HCT116 (cell line): ENCODE measurements at regions not wholly inside any gene's neighbourhood (a gene's known extent, or its start where the extent isn't known, plus 50 kb on each side); places are given as distances from the start of the nearest gene placed in this dataset.

ENCODE experiments used
- ATAC-seq: fragments of 200-7000 bp; cut with Tn5 transposase; 2 replicates; pipeline ENCODE4 v1.9.1; 2020; ENCODE audit warnings: mild to moderate bottlenecking, moderate library complexity
- BruUV-seq: library from RNA; stranded (reverse); fragments of 400-500 nt; replicated peaks from 2 replicates; lab custom pipeline; 2021; lab: Mats Ljungman, UMichigan
- CTCF ChIA-PET: fragments of 300-600 bp; sonication (Branson Sonifier 250); formaldehyde crosslinking; loops from one replicate; lab custom pipeline; 2021; ENCODE audit warnings: antibody characterized with exemption; lab: Charles Lee
- POLR2A ChIA-PET: fragments of 300-600, 350-600 bp; sonication (Branson Sonifier 250); formaldehyde crosslinking; loops from one replicate; lab custom pipeline; 2021; ENCODE audit warnings: antibody characterized with exemption; lab: Charles Lee
- RAD21 ChIA-PET, 2 experiments: fragments of 300-600 bp; sonication (Branson Sonifier 250); formaldehyde crosslinking; loops; one replicate each; lab custom pipeline; 2023; ENCODE audit warnings: low total read pairs in 2 of 2; ENCODE audit not compliant: uncharacterized antibody in 2 of 2, unreplicated experiment in 2 of 2, low non-redundant PET in 1 of 2; lab: Charles Lee
- DNase-seq: peaks from one replicate; pipeline ENCODE4 v3.0.0-alpha.2; 2010; ENCODE audit warnings: low read depth, low spot score
- H2AFZ ChIP-seq: fragments of 200-600 bp; shearing (Covaris generic), sonication (generic); 2 replicates; pipeline ENCODE4 v1.6.1; 2017; ENCODE audit warnings: low read depth, mixed run types, mixed read lengths, antibody characterized with exemption, low read length; ENCODE audit not compliant: poor library complexity, severe bottlenecking
- H3K27ac ChIP-seq: 2 replicates; pipeline ENCODE4 v1.5.1; 2012; ENCODE audit warnings: low read depth, low read length
- H3K27me3 ChIP-seq: fragments of 200-600 bp; sonication (generic); 2 replicates; pipeline ENCODE4 v1.6.1; 2016; ENCODE audit warnings: mixed run types, low read length, mixed read lengths; ENCODE audit not compliant: insufficient read depth
- H3K36me3 ChIP-seq, 2 experiments: fragments of 200-500 bp in 1 of 2; fragments of 200-600 bp in 1 of 2; sonication (Bioruptor generic) in 1 of 2; sonication (generic) in 1 of 2; 2 replicates each; pipeline versions ENCODE4 v1.5.1 to v1.6.1; 2014 to 2016; ENCODE audit warnings: low read length in 2 of 2, inconsistent platforms in 1 of 2, mixed read lengths in 1 of 2, mixed run types in 1 of 2; ENCODE audit not compliant: insufficient read depth in 2 of 2, control insufficient read depth in 1 of 2
- H3K4me1 ChIP-seq, 2 experiments: fragments of 200-600 bp in 1 of 2; sonication (generic) in 1 of 2; 2 replicates each; pipeline versions ENCODE4 v1.5.1 to v1.6.1; 2012 to 2017; ENCODE audit warnings: low read length in 2 of 2, inconsistent platforms in 1 of 2, mild to moderate bottlenecking in 1 of 2, mixed read lengths in 1 of 2, mixed run types in 1 of 2, moderate library complexity in 1 of 2; ENCODE audit not compliant: insufficient read depth in 2 of 2, control insufficient read depth in 1 of 2
- H3K4me2 ChIP-seq: fragments of 200-600 bp; sonication (generic); 2 replicates; pipeline ENCODE4 v1.6.1; 2017; ENCODE audit warnings: mixed run types, low read length, mixed read lengths
- H3K4me3 ChIP-seq, 2 experiments: fragments of 200-600 bp in 1 of 2; sonication (generic) in 1 of 2; replicated peaks in 1 of 2; 2 replicates each; pipeline ENCODE4 v1.5.1; 2011 to 2016; ENCODE audit warnings: low read length in 2 of 2, control low read depth in 1 of 2, low read depth in 1 of 2, mild to moderate bottlenecking in 1 of 2, mixed read lengths in 1 of 2, mixed run types in 1 of 2
- H3K79me2 ChIP-seq: fragments of 200-600 bp; sonication (generic); 2 replicates; pipeline ENCODE4 v1.6.1; 2017; ENCODE audit warnings: mild to moderate bottlenecking, mixed run types, low read length, moderate library complexity, mixed read lengths; ENCODE audit not compliant: insufficient read depth
- H3K9ac ChIP-seq: fragments of 200-600 bp; sonication (generic); 2 replicates; pipeline ENCODE4 v1.6.1; 2016; ENCODE audit warnings: low read length, mixed read lengths
- H3K9me2 ChIP-seq: fragments of 200-600 bp; sonication (generic), shearing (Covaris generic); 2 replicates; pipeline ENCODE4 v1.6.1; 2017; ENCODE audit warnings: mixed run types, mild to moderate bottlenecking, moderate library complexity; ENCODE audit not compliant: insufficient read depth
- H3K9me3 ChIP-seq, 2 experiments: fragments of 200-500 bp in 1 of 2; fragments of 200-600 bp in 1 of 2; sonication (Bioruptor generic) in 1 of 2; sonication (generic) in 1 of 2; 2 replicates each; pipeline ENCODE4 v1.6.1; 2014 to 2017; ENCODE audit warnings: low read length in 2 of 2, mixed read lengths in 2 of 2, inconsistent platforms in 1 of 2, low read depth in 1 of 2, mild to moderate bottlenecking in 1 of 2, mixed run types in 1 of 2, moderate library complexity in 1 of 2; ENCODE audit not compliant: control insufficient read depth in 1 of 2, insufficient read depth in 1 of 2
- H4K20me1 ChIP-seq: fragments of 200-600 bp; sonication (generic), shearing (Covaris generic); 2 replicates; pipeline ENCODE4 v1.6.1; 2017; ENCODE audit warnings: mixed run types, mild to moderate bottlenecking, moderate library complexity; ENCODE audit not compliant: insufficient read depth
- ATF3 ChIP-seq: IDR thresholded peaks from 2 replicates; pipeline ENCODE4 v1.6.1; 2012
- CEBPB ChIP-seq: IDR thresholded peaks from 2 replicates; pipeline ENCODE4 v1.6.1; 2012; ENCODE audit warnings: low read depth
- CTCF ChIP-seq, 3 experiments: fragments of 200-600 bp in 1 of 3; sonication (generic) in 1 of 3; IDR thresholded peaks in 2 of 3; conservative IDR thresholded peaks in 1 of 3; 2 replicates each; pipeline ENCODE4 v1.5.1; 2012 to 2017; ENCODE audit warnings: low read depth in 2 of 3, low read length in 2 of 3, antibody characterized with exemption in 1 of 3, borderline replicate concordance in 1 of 3, control low read depth in 1 of 3, mild to moderate bottlenecking in 1 of 3, mixed read lengths in 1 of 3, mixed run types in 1 of 3, moderate library complexity in 1 of 3; ENCODE audit not compliant: insufficient read depth in 1 of 3
- EGR1 ChIP-seq: IDR thresholded peaks from 2 replicates; pipeline ENCODE4 v1.6.1; 2012; ENCODE audit warnings: low read depth
- ELF1 ChIP-seq: IDR thresholded peaks from 2 replicates; pipeline ENCODE4 v1.6.1; 2012; ENCODE audit warnings: low read depth, borderline replicate concordance
- EZH2 ChIP-seq: fragments of 200-600 bp; sonication (generic); IDR thresholded peaks from 2 replicates; pipeline ENCODE4 v1.6.1; 2017; ENCODE audit warnings: antibody characterized with exemption, mixed run types
- EZH2phosphoT487 ChIP-seq: fragments of 200-600 bp; IDR thresholded peaks from 2 replicates; pipeline ENCODE4 v1.6.1; 2018; ENCODE audit warnings: antibody characterized with exemption, borderline replicate concordance
- FOSL1 ChIP-seq: IDR thresholded peaks from 2 replicates; pipeline ENCODE4 v1.6.1; 2012; ENCODE audit warnings: low read depth
- JUND ChIP-seq: IDR thresholded peaks from 2 replicates; pipeline ENCODE4 v1.6.1; 2012
- MAX ChIP-seq: IDR thresholded peaks from 2 replicates; pipeline ENCODE4 v1.6.1; 2012
- POLR2AphosphoS5 ChIP-seq: IDR thresholded peaks from 2 replicates; pipeline ENCODE4 v1.6.1; 2011; ENCODE audit warnings: mild to moderate bottlenecking, low read depth, low read length, moderate library complexity
- RAD21 ChIP-seq: IDR thresholded peaks from 2 replicates; pipeline ENCODE4 v1.6.1; 2012; ENCODE audit warnings: low read depth, mild to moderate bottlenecking
- SP1 ChIP-seq: IDR thresholded peaks from 2 replicates; pipeline ENCODE4 v1.6.1; 2012; ENCODE audit warnings: low read depth
- TCF7L2 ChIP-seq: IDR thresholded peaks from 2 replicates; pipeline ENCODE4 v1.7.0; 2011; ENCODE audit warnings: borderline replicate concordance, inconsistent platforms; ENCODE audit not compliant: insufficient read depth, insufficient read length; ENCODE audit errors: extremely low read depth
- YY1 ChIP-seq: IDR thresholded peaks from 2 replicates; pipeline ENCODE4 v1.6.1; 2011; ENCODE audit warnings: low read length, low read depth, moderate library complexity, mild to moderate bottlenecking; ENCODE audit not compliant: insufficient replicate concordance; ENCODE audit errors: extremely low read depth
- ZFX ChIP-seq: fragments of 450-650 bp; IDR thresholded peaks from 2 replicates; pipeline ENCODE4 v1.6.1; 2017
- ZNF274 ChIP-seq: fragments of 200-500 bp; sonication (Bioruptor generic); IDR thresholded peaks from 2 replicates; pipeline ENCODE4 v1.6.1; 2014; ENCODE audit warnings: mild to moderate bottlenecking, low read depth, low read length, inconsistent platforms
- intact Hi-C: fragments of 100-400 bp; cut with micrococcal nuclease; formaldehyde crosslinking; loops from 2 replicates; pipeline ENCODE4 v1.10.0; 2022

- TF ChIP-seq ELF1 (no peak), EZH2phosphoT487 (no peak), CEBPB (no peak)
Measured at GRCh38 chr21:35562876-35563275, 497.4 kb downstream of the SETD4 start (continued).

- Histone ChIP-seq H3K9ac (no peak overlapping the region), H3K4me1 (no peaks in the 10 kb centered on the region), H3K4me2 (no peak overlapping the region), H3K9me2 (no peaks in the 10 kb centered on the region), H3K27me3 (no peaks in the 10 kb centered on the region), H3K9me3 (no peaks in the 10 kb centered on the region), H3K27ac (no peak overlapping the region), H3K36me3 (no peaks in the 10 kb centered on the region), H3K4me3 (no peak overlapping the region), H4K20me1 (no peaks in the 10 kb centered on the region), H3K79me2 (no peaks in the 10 kb centered on the region), H2AFZ (no peak overlapping the region)
- DNase-seq (no peak), ATAC-seq (no peak)
- BruUV-seq: no TSS peak
- TF ChIP-seq EZH2 (no peak), ELF1 (no peak), RAD21 (no peak), ZFX (no peak), ATF3 (no peak)
- ChIA-PET POLR2A (no interaction called here), RAD21 (no interaction called here), CTCF (no interaction called here)
- intact Hi-C loops: no loop called here
Measured at GRCh38 chr21:35561116-35561515, 499.2 kb downstream of the SETD4 start.

GRCh38 chr21:35559829-35560225, 500.5 kb downstream of the SETD4 start:
- no peak for DNase-seq
- RAD21 ChIA-PET: no interaction called here
- intact Hi-C loops: no loop called here
- BruUV-seq: no TSS peak
- H4K20me1 ChIP-seq: no peaks in the 10 kb centered on the region
- no peak for TF ChIP-seq EZH2phosphoT487
- TF ChIP-seq EGR1: no peak
- TF ChIP-seq YY1: no peak
- no peak for TF ChIP-seq POLR2AphosphoS5
- TF ChIP-seq ATF3: no peak
- TF ChIP-seq ZNF274: no peak
- no peak for TF ChIP-seq SP1
- no peak for TF ChIP-seq ZFX
- TF ChIP-seq RAD21: no peak
- TF ChIP-seq FOSL1: no peak
- no peak for TF ChIP-seq CTCF (IDR thresholded peaks at IDR 0.05 in 2 of 3, conservative IDR thresholded peaks at IDR 0.05 in 1 of 3; ENCODE audit: borderline replicate concordance in 1 of 3, insufficient read depth in 1 of 3, low read depth in 2 of 3, low read length in 2 of 3)
- TF ChIP-seq JUND: no peak
- TF ChIP-seq CEBPB: no peak
- TF ChIP-seq MAX: no peak
- no peak for TF ChIP-seq TCF7L2
- TF ChIP-seq, all 23 proteins: peak for 0
- Histone ChIP-seq H3K4me3 (no peak overlapping the region), H3K4me1 (no peaks in the 10 kb centered on the region), H3K9me3 (no peaks in the 10 kb centered on the region), H3K4me2 (no peak overlapping the region), H3K36me3 (no peaks in the 10 kb centered on the region), H3K27me3 (no peaks in the 10 kb centered on the region), H3K27ac (no peak overlapping the region), H2AFZ (no peak overlapping the region), H3K9ac (no peak overlapping the region), H3K9me2 (no peaks in the 10 kb centered on the region), H3K79me2 (no peaks in the 10 kb centered on the region)
- ChIA-PET POLR2A (no interaction called here), CTCF (no interaction called here)
- ATAC-seq: no peak
